Muscle layer of duodenum (tissue), 2 donors: ENCODE measurements at regions not wholly inside any gene's neighbourhood (a gene's known extent, or its start where the extent isn't known, plus 50 kb on each side); places are given as distances from the start of the nearest gene placed in this dataset.

Source experiments
- H3K27ac ChIP-seq: one replicate; pipeline ENCODE4 v1.7.0; 2013; ENCODE audit warnings: mild to moderate bottlenecking, low read length
- H3K27me3 ChIP-seq: one replicate; pipeline ENCODE4 v1.7.0; 2013; ENCODE audit warnings: low read depth, mild to moderate bottlenecking, control low read depth, low read length
- H3K36me3 ChIP-seq, 2 donors: one replicate each; pipeline ENCODE4 v1.7.0; 2013; ENCODE audit warnings: low read length in 2 of 2, control low read depth in 1 of 2, mild to moderate bottlenecking in 1 of 2; ENCODE audit not compliant: insufficient read depth in 2 of 2, control insufficient read depth in 1 of 2
- H3K4me1 ChIP-seq, 2 donors: one replicate each; pipeline ENCODE4 v1.7.0; 2013; ENCODE audit warnings: low read length in 2 of 2, mild to moderate bottlenecking in 2 of 2, control low read depth in 1 of 2, moderate library complexity in 1 of 2; ENCODE audit not compliant: insufficient read depth in 2 of 2, control insufficient read depth in 1 of 2
- H3K4me3 ChIP-seq, 2 donors: one replicate each; pipeline ENCODE4 v1.7.0; 2013; ENCODE audit warnings: low read length in 2 of 2, low read depth in 1 of 2, mild to moderate bottlenecking in 1 of 2
- H3K9me3 ChIP-seq, 2 donors: one replicate each; pipeline ENCODE4 v1.7.0; 2013; ENCODE audit warnings: low read length in 2 of 2, control low read depth in 1 of 2, mild to moderate bottlenecking in 1 of 2; ENCODE audit not compliant: control insufficient read depth in 1 of 2
- donor health status: healthy.

- Histone ChIP-seq H3K36me3 (no peaks in the 10 kb centered on the region), H3K9me3 (no peaks in the 10 kb centered on the region), H3K4me3 (no peak overlapping the region), H3K27me3 (no peaks in the 10 kb centered on the region), H3K4me1 (no peaks in the 10 kb centered on the region), H3K27ac (no peak overlapping the region)
Measured at GRCh38 chr2:2575870-2576386, 244.9 kb upstream of the MYT1L start.

- H3K4me3 ChIP-seq: no peak overlapping the region
- no peaks in the 10 kb centered on the region for H3K36me3 ChIP-seq
- no peak overlapping the region for H3K27ac ChIP-seq
- H3K9me3 ChIP-seq: no peaks in the 10 kb centered on the region
- H3K27me3 ChIP-seq: no peaks in the 10 kb centered on the region
- no peaks in the 10 kb centered on the region for H3K4me1 ChIP-seq
Measured at GRCh38 chr2:2575181-2575577, 244.1 kb upstream of the MYT1L start.

- no peak overlapping the region for H3K27ac ChIP-seq
Measured at GRCh38 chr2:2574401-2575180, 243.5 kb upstream of the MYT1L start.

GRCh38 chr2:2573658-2574293, 242.7 kb upstream of the MYT1L start:
- Histone ChIP-seq H3K36me3 (no peaks in the 10 kb centered on the region), H3K27ac (no peak overlapping the region), H3K27me3 (no peaks in the 10 kb centered on the region), H3K9me3 (no peaks in the 10 kb centered on the region), H3K4me1 (no peaks in the 10 kb centered on the region), H3K4me3 (no peak overlapping the region)

More at GRCh38 chr2:2574401-2575180, 243.5 kb upstream of the MYT1L start:
- no peaks in the 10 kb centered on the region for H3K36me3 ChIP-seq
- no peaks in the 10 kb centered on the region for H3K9me3 ChIP-seq
- H3K4me1 ChIP-seq: no peaks in the 10 kb centered on the region
- no peak overlapping the region for H3K4me3 ChIP-seq
- no peaks in the 10 kb centered on the region for H3K27me3 ChIP-seq

- Histone ChIP-seq H3K9me3 (no peaks in the 10 kb centered on the region), H3K36me3 (no peaks in the 10 kb centered on the region), H3K4me1 (no peaks in the 10 kb centered on the region), H3K27ac (no peak overlapping the region), H3K27me3 (no peaks in the 10 kb centered on the region), H3K4me3 (no peak overlapping the region)
Measured at GRCh38 chr2:2573205-2573604, 242.1 kb upstream of the MYT1L start.

GRCh38 chr2:2572393-2573204, 241.5 kb upstream of the MYT1L start:
- H3K4me3 ChIP-seq: no peak overlapping the region
- H3K27me3 ChIP-seq: no peaks in the 10 kb centered on the region
- no peaks in the 10 kb centered on the region for H3K9me3 ChIP-seq
- no peak overlapping the region for H3K27ac ChIP-seq
- H3K36me3 ChIP-seq: no peaks in the 10 kb centered on the region
- no peaks in the 10 kb centered on the region for H3K4me1 ChIP-seq

GRCh38 chr2:2571301-2572150, 240.5 kb upstream of the MYT1L start:
- no peak overlapping the region for H3K27ac ChIP-seq
- H3K36me3 ChIP-seq: no peaks in the 10 kb centered on the region
- no peaks in the 10 kb centered on the region for H3K27me3 ChIP-seq
- no peaks in the 10 kb centered on the region for H3K4me1 ChIP-seq
- no peak overlapping the region for H3K4me3 ChIP-seq
- H3K9me3 ChIP-seq: no peaks in the 10 kb centered on the region

GRCh38 chr2:2570871-2571270, 239.8 kb upstream of the MYT1L start:
- Histone ChIP-seq H3K27me3 (no peaks in the 10 kb centered on the region), H3K4me1 (no peaks in the 10 kb centered on the region)

GRCh38 chr2:2570360-2570759, 239.3 kb upstream of the MYT1L start:
- Histone ChIP-seq H3K27ac (no peak overlapping the region), H3K9me3 (no peaks in the 10 kb centered on the region), H3K4me1 (no peaks in the 10 kb centered on the region), H3K36me3 (no peaks in the 10 kb centered on the region), H3K27me3 (no peaks in the 10 kb centered on the region), H3K4me3 (no peak overlapping the region)

More at GRCh38 chr2:2570871-2571270, 239.8 kb upstream of the MYT1L start:
- Histone ChIP-seq H3K9me3 (no peaks in the 10 kb centered on the region), H3K27ac (no peak overlapping the region), H3K4me3 (no peak overlapping the region), H3K36me3 (no peaks in the 10 kb centered on the region)

- no peaks in the 10 kb centered on the region for H3K9me3 ChIP-seq
- H3K4me1 ChIP-seq: no peaks in the 10 kb centered on the region
- H3K4me3 ChIP-seq: no peak overlapping the region
- H3K36me3 ChIP-seq: no peaks in the 10 kb centered on the region
- no peaks in the 10 kb centered on the region for H3K27me3 ChIP-seq
- H3K27ac ChIP-seq: no peak overlapping the region
Measured at GRCh38 chr2:2569836-2570235, 238.8 kb upstream of the MYT1L start.
